ENCODE measurements at regions not wholly inside any gene's neighbourhood (a gene's known extent, or its start where the extent isn't known, plus 50 kb on each side); places are given as distances from the start of the nearest gene placed in this dataset.
"Not testable (repeated sequence)": the region's sequence is repeated elsewhere in the genome, so short reads cannot be mapped to it uniquely, and the experiment has no call there.

GRCh38 chr12:114616081-114616480 lies 67.9 kb downstream of the TBX3 start:
- no peak for FAIRE-seq

DNA sequence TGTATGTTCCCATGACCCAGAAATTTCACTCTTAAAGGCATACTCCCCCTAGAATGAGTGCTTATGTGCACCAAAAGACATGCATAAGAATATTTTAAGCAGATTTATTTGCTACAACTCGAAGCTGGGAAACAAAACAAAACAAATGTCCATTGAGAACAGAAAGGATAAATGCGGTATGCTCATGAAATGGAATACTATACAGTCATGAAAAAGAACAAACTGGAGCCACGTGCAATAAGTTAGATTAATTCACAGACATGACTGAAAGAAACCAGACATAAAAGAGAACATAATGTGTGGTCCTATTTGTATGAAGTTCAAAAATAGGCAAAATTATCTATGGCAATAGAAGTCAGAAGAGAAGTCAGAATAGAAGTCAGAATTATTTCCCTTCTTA lies 69.9 kb downstream of the TBX3 start:
- FAIRE-seq = no peak

DNA sequence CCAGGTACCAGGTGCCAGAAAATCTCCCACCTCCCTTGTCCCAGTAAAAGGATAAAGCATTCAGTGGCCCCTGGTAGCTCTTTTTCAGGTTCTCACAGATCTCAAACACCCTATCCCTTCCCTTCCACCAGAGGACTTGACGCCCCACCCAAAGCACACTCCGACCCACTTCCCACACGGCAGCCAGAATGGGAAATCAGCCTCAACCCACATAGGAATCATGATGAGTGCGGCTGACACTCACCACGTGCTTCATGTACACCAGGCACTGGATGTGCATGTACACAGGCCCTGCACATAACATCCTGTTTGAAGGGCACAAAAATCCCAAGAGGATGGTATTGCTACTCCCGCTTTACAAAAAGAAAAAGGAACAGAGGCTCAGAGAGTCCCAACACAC lies 71.9 kb downstream of the TBX3 start:
- FAIRE-seq = no peak

- no peak for FAIRE-seq
These were observed 72.6 kb downstream of the TBX3 start for GRCh38 chr12:114611145-114612018.

GRCh38 chr12:114608509-114608908 lies 75.5 kb downstream of the TBX3 start:
- no peak for FAIRE-seq

DNA sequence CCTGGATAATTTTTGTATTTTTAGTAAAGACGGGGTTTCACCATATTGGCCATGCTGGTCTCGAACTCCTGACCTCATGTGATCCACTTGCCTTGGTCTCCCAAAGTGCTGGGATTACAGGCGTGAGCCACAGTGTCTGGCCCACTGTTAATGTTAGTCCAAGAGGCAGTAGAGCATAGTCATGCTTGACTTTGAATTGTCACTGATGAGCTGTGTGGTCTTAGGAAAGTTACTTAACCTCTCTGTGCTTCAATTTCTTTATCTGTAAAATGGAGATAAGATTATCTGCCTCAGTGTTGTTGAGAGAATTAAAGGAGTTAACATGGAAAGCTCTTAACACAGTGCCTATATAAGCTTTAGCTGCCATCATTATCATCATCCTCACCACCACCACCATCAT lies 78.1 kb downstream of the TBX3 start:
- FAIRE-seq = no peak

GRCh38 chr12:114604606-114605005 lies 79.4 kb downstream of the TBX3 start:
- no peak for FAIRE-seq

- not testable (repeated sequence) for FAIRE-seq
These were observed 83.4 kb downstream of the TBX3 start for GRCh38 chr12:114600584-114600983.

GRCh38 chr12:114598111-114598510 lies 85.9 kb downstream of the TBX3 start:
- FAIRE-seq = no peak

DNA sequence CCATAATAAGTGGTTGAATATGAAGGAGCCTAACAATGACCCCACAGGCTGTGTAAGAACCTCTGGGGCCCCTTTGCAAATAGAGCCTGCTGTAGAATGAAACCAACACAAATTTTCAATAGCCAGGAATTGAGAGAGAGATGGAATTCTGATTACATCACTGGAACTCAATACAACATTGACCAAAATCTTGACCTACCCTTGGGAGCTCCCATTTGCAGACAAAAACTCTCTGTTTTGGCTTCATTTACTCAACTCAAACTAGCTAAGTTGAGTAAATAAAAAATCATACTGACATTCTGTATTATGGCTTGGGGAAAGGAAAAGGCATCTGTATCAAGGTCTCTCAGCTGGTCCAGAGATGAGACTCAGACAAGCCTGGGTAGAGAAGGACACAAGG lies 91.0 kb downstream of the TBX3 start:
- FAIRE-seq = no peak

DNA sequence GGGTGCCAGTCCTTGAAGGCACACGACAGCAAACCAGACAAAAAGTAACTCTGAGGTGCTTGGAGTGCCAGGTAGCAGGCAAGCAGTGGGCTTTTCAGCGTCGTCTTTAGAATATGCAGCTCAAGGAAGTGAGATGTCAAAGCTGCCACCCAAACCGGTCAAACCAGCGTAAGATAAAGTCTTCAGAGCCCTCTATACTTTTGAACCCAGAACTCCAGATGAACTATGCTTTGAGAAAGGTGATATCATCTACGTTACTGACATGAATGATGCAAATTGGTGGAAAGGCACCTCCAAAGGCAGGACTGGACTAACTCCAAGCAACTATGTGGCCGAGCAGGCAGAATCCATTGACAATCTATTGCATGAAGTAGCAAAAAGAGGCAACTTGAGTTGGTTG lies 95.9 kb downstream of the TBX3 start:
- no peak for FAIRE-seq

DNA sequence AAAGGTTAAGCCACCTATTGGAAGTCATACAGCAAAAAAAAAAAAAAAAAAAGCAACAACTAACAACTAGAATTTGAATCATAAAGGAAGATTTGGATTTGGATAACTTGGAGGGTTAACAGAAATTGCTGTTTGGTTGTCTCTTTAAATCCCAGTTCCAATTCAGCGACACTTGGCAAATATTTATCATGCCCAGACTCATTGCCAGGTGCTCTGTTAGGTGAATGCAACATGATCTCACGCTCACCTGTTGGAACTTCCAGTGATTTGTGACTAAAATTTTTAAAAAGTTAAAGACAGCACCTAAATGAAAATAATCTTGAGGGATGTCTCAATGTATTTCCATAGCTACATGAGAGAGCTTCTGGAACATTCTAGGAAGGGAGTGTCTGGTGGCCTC lies 103.7 kb downstream of the TBX3 start:
- FAIRE-seq = no peak

DNA sequence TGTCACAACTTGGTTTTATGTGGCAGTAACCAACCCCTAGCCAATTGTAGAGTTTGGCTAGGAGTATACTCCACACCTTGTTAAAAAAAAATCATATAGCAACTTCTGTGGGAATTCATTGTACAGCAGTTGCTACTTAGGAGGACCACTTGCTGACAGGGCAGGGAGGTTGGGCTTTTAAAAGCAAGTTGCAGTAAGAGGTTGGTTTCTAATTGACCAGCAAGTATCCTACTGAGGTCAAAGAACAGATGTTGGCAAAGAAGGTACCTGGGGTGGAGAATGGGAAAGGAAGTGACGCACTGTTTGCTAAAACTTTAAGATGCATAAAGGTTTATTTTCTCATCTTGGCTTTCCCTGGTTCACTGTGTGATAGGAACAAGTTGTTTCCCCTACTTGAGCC lies 104.6 kb downstream of the TBX3 start:
- FAIRE-seq = no peak

DNA sequence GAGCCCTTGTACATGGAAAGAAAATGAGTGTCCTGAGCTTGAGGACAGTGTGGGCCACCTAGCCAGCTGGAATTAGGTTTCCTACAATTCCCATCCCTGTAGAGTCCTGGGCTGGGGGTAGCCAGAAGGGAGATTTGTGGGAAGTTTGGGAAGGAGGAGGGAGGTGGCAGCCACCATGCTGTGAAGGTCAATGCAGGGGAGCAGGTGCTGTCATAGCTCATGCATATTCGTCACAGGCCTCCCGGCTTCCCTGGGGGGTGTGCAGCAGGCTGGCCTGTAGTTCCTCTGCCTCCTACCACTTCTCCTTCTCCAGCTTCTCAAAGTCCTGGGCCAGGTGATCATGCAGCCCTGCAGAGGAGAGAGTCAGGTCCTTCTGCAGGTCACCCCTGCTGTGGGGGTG lies 121.3 kb downstream of the TBX3 start:
- FAIRE-seq = no peak

- FAIRE-seq = no peak
These were observed 128.5 kb downstream of the TBX3 start for GRCh38 chr12:114555451-114555850.

DNA sequence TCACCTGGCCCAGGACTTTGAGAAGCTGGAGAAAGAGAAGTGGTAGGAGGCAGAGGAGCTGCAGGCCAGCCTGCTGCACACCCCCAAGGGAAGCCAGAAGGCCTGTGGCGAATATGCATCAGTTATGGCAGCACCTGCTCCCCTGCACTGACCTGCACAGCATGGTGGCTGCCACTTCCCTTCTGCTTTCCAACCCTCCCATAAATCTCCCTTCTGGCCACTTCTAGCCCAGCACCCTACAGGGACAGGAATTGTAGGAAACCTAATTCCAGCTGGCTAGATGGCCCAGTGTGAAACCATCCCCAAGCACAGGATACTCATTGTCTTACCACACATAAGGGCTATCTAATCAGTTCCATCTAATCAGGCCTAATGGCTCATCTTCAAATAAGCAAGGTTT lies 136.3 kb downstream of the TBX3 start:
- no peak for FAIRE-seq

DNA sequence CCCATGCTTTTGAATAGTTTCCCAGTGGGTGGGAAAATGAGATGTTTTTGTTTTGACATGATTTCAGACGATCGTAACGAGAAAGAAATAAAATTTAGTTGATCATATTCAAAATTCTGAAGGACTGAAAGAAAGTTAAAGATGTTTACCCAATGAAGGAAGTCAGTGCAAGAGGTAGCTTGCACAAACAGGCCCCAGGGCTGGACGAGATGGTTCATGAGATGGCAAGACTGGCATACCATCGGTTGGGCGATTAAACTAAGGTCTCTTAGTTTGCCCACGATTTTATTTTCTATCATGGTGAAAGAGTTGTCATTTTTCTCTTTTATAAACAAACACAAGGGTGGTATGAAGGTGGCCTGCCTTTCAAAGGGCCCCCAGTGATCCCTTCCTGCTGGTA lies 124.5 kb upstream of the TBX5 start:
- no peak for FAIRE-seq

DNA sequence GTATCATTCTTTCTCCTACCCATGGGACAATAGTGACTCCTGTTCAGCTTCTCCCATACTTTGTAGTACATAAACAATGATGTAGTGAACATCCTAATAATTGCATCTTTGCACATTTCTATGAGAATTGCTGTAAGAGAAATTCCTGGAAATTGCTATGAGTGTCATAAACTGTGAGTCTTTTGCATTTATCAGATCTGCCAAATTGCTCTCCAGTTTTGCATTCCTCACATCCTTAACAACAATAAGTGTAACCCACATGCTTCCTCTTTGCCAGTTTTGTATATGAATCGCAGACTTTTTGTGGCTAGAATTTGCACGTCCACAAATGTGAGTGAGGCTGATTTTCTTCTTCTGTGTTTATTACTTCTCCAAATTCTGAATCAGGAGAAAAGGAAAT lies 124.0 kb upstream of the TBX5 start:
- no peak for FAIRE-seq

DNA sequence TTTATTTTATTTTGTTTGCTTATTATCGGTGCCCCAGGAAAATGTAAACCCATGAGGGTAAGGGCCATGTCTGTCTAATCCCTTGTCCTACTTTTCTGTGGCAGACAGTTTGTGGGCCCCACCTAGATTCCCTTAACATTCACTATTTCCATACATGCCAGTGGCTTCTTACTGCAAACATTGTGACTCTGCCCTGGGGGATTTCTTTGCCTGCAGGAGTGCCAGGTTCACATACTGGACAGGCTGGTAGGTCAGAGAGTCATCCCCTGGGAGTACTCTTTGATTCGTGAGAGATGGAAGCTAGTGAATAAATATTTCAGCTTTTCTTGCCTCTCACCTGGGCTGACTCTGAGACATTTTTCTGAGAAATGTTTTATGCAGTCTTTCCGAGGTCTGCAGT lies 122.8 kb upstream of the TBX5 start:
- no peak for FAIRE-seq

GRCh38 chr12:114521160-114521559 lies 115.2 kb upstream of the TBX5 start:
- not testable (repeated sequence) for FAIRE-seq

- FAIRE-seq = no peak
These were observed 106.4 kb upstream of the TBX5 start for GRCh38 chr12:114512351-114512750.

GRCh38 chr12:114508529-114509129 lies 102.7 kb upstream of the TBX5 start:
- FAIRE-seq = no peak

- no peak for FAIRE-seq
These were observed 100.7 kb upstream of the TBX5 start for GRCh38 chr12:114506651-114507050.

DNA sequence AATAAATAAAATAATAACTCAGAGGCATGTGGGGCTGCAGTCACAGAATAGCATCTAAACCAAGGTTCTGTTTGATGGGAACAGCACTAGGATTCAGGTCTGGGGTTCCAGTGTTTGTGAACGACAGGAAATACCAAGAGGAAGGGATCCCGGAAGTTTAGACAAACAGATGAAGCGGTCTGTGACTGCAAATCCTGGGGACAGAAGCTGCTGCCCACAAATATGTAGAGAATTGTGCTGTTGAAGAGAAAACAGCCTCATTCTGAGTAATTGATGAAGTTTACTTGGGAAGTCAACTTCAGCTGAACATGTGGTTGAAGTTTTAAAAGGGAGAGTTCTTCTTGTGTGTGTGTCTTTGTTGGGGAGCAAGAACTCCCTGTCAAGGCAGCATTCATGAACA lies 98.4 kb upstream of the TBX5 start:
- FAIRE-seq = no peak

- no peak for FAIRE-seq
These were observed 95.5 kb upstream of the TBX5 start for GRCh38 chr12:114501474-114501807.

Data from A204.1 (cell line).